H9 (cell line): ENCODE measurements at regions not wholly inside any gene's neighbourhood (a gene's known extent, or its start where the extent isn't known, plus 50 kb on each side); places are given as distances from the start of the nearest gene placed in this dataset.

Experiments
- DNase-seq: peaks from one replicate; pipeline ENCODE4 v3.0.0-alpha.2; 2017
- H2AFZ ChIP-seq: one replicate; pipeline ENCODE4 v1.6.1; 2013; ENCODE audit warnings: mild to moderate bottlenecking, low read length, control low read depth, moderate library complexity
- H2AK5ac ChIP-seq: 2 replicates; pipeline ENCODE4 v1.6.1; 2013; ENCODE audit warnings: low read length, control low read depth, mixed read lengths; ENCODE audit not compliant: insufficient read length
- H2BK120ac ChIP-seq: one replicate; pipeline ENCODE4 v1.6.1; 2013; ENCODE audit warnings: low read depth, mild to moderate bottlenecking, low read length, control low read depth, inconsistent platforms; ENCODE audit not compliant: poor library complexity, severe bottlenecking
- H2BK12ac ChIP-seq: 2 replicates; pipeline ENCODE4 v1.6.1; 2013; ENCODE audit warnings: low read length, control low read depth, mixed read lengths, low read depth; ENCODE audit not compliant: insufficient read length
- H2BK15ac ChIP-seq: 2 replicates; pipeline ENCODE4 v1.6.1; 2013; ENCODE audit warnings: low read depth, low read length, control low read depth
- H2BK20ac ChIP-seq: one replicate; pipeline ENCODE4 v1.6.1; 2013; ENCODE audit warnings: low read depth, mild to moderate bottlenecking, low read length, control low read depth, inconsistent platforms; ENCODE audit not compliant: poor library complexity, severe bottlenecking
- H2BK5ac ChIP-seq: 2 replicates; pipeline ENCODE4 v1.6.1; 2013; ENCODE audit warnings: low read length, control low read depth, mixed read lengths; ENCODE audit not compliant: insufficient read length
- H3K14ac ChIP-seq: 2 replicates; pipeline ENCODE4 v1.6.1; 2013; ENCODE audit warnings: low read length, control low read depth; ENCODE audit not compliant: insufficient read depth
- H3K18ac ChIP-seq: 2 replicates; pipeline ENCODE4 v1.6.1; 2013; ENCODE audit warnings: low read depth, mild to moderate bottlenecking, mixed read lengths, low read length, control low read depth; ENCODE audit not compliant: insufficient read length
- H3K23ac ChIP-seq: 2 replicates; pipeline ENCODE4 v1.6.1; 2013; ENCODE audit warnings: low read length, control low read depth, mixed read lengths, low read depth; ENCODE audit not compliant: insufficient read length
- H3K23me2 ChIP-seq: 2 replicates; pipeline ENCODE4 v1.6.1; 2013; ENCODE audit warnings: low read depth, mild to moderate bottlenecking, mixed read lengths, low read length, control low read depth; ENCODE audit not compliant: insufficient read length, poor library complexity, severe bottlenecking
- H3K27ac ChIP-seq: 2 replicates; pipeline ENCODE4 v1.5.1; 2013; ENCODE audit warnings: low read length, control low read depth, mixed read lengths, low read depth; ENCODE audit not compliant: insufficient read length
- H3K27me3 ChIP-seq: 2 replicates; pipeline ENCODE4 v1.6.1; 2013; ENCODE audit warnings: low read length, control low read depth, inconsistent platforms; ENCODE audit not compliant: insufficient read depth
- H3K4ac ChIP-seq: 2 replicates; pipeline ENCODE4 v1.6.1; 2013; ENCODE audit warnings: low read depth, mild to moderate bottlenecking, control low read depth, inconsistent platforms, low read length, moderate library complexity
- H3K4me1 ChIP-seq: 2 replicates; pipeline ENCODE4 v1.6.1; 2013; ENCODE audit warnings: low read length, control low read depth, inconsistent platforms; ENCODE audit not compliant: insufficient read depth
- H3K4me2 ChIP-seq: 2 replicates; pipeline ENCODE4 v1.6.1; 2013; ENCODE audit warnings: low read length, control low read depth, mixed read lengths; ENCODE audit not compliant: insufficient read length, insufficient read depth
- H3K56ac ChIP-seq: 2 replicates; pipeline ENCODE4 v1.6.1; 2013; ENCODE audit warnings: low read depth, mild to moderate bottlenecking, mixed read lengths, low read length, control low read depth; ENCODE audit not compliant: insufficient read length
- H3K79me1 ChIP-seq: 2 replicates; pipeline ENCODE4 v1.6.1; 2013; ENCODE audit warnings: low read depth, mild to moderate bottlenecking, moderate library complexity, low read length, control low read depth, inconsistent platforms; ENCODE audit not compliant: insufficient read depth, poor library complexity, severe bottlenecking
- H3K79me2 ChIP-seq: 2 replicates; pipeline ENCODE4 v1.6.1; 2013; ENCODE audit warnings: low read length, control low read depth, inconsistent platforms; ENCODE audit not compliant: insufficient read depth
- H3K9ac ChIP-seq: 2 replicates; pipeline ENCODE4 v1.6.1; 2013; ENCODE audit warnings: low read length, control low read depth, mixed read lengths; ENCODE audit not compliant: insufficient read length; ENCODE audit errors: extremely low read depth
- H3K9me3 ChIP-seq: one replicate; pipeline ENCODE4 v1.6.1; 2013; ENCODE audit warnings: low read depth, low read length, inconsistent platforms; ENCODE audit not compliant: control insufficient read depth
- H3T11ph ChIP-seq: one replicate; pipeline ENCODE4 v1.6.1; 2013; ENCODE audit warnings: mild to moderate bottlenecking, low read length, control low read depth, inconsistent platforms
- H4K20me1 ChIP-seq: one replicate; pipeline ENCODE4 v1.6.1; 2013; ENCODE audit not compliant: control insufficient read depth, insufficient read length, insufficient read depth
- H4K5ac ChIP-seq: 2 replicates; pipeline ENCODE4 v1.6.1; 2013; ENCODE audit warnings: low read depth, mild to moderate bottlenecking, mixed read lengths, low read length, control low read depth; ENCODE audit not compliant: insufficient read length
- H4K8ac ChIP-seq: replicated peaks from 2 replicates; pipeline ENCODE4 v1.6.1; 2013; ENCODE audit warnings: low read length, control low read depth, mixed read lengths, low read depth; ENCODE audit not compliant: insufficient read length
- H4K91ac ChIP-seq: 2 replicates; pipeline ENCODE4 v1.6.1; 2013; ENCODE audit warnings: low read depth, mild to moderate bottlenecking, moderate library complexity, mixed read lengths, low read length, control low read depth; ENCODE audit not compliant: insufficient read length
- H3K27ac Mint-ChIP-seq, 3 experiments: 2 replicates in 2 of 3; 3 replicates in 1 of 3; pipeline ENCODE4 v1.8.0; 2020 to 2021; ENCODE audit warnings: mixed read lengths in 3 of 3, mild to moderate bottlenecking in 1 of 3, moderate library complexity in 1 of 3
- H3K27me3 Mint-ChIP-seq: 2 replicates; pipeline ENCODE4 v1.8.0; 2021; ENCODE audit warnings: low read depth, mild to moderate bottlenecking, moderate library complexity, mixed read lengths
- H3K36me3 Mint-ChIP-seq, 3 experiments: 2 replicates in 2 of 3; 3 replicates in 1 of 3; pipeline ENCODE4 v1.8.0; 2020 to 2021; ENCODE audit warnings: low read depth in 3 of 3, mixed read lengths in 3 of 3; ENCODE audit not compliant: insufficient read depth in 1 of 3
- H3K4me1 Mint-ChIP-seq, 2 experiments: 2 replicates each; pipeline ENCODE4 v1.8.0; 2020; ENCODE audit warnings: mixed read lengths in 2 of 2
- H3K4me3 Mint-ChIP-seq, 2 experiments: 2 replicates in 1 of 2; 3 replicates in 1 of 2; pipeline ENCODE4 v1.8.0; 2020 to 2021; ENCODE audit warnings: mild to moderate bottlenecking in 2 of 2, mixed read lengths in 2 of 2, moderate library complexity in 1 of 2
- H3K9me3 Mint-ChIP-seq, 2 experiments: 2 replicates in 1 of 2; 3 replicates in 1 of 2; pipeline ENCODE4 v1.8.0; 2020; ENCODE audit warnings: mild to moderate bottlenecking in 2 of 2, mixed read lengths in 2 of 2, moderate library complexity in 1 of 2
- CTCF ChIP-seq: fragments of 200-600 bp; sonication (generic); conservative IDR thresholded peaks from 3 replicates; pipeline ENCODE4 v1.8.0; 2021; ENCODE audit warnings: antibody characterized with exemption, mild to moderate bottlenecking
- WGBS: extraction: QIAGEN DNeasy Blood & Tissue Kit; methylation state at CpG from one replicate; pipeline ENCODE4 v1.1.7; 2013; ENCODE audit warnings: missing lambda C conversion rate, low lambda C conversion rate, mixed read lengths; ENCODE audit not compliant: insufficient read length; ENCODE audit errors: extremely low coverage; 5-methylcytosine and 5-hydroxymethylcytosine counted together

GRCh38 chr15:39100106-39100660 lies 480.7 kb upstream of the THBS1 start:
- H3T11ph ChIP-seq, result no peak overlapping the region
- H3K9me3 Mint-ChIP-seq, result no peaks in the 10 kb centered on the region; a peak in 3 of 5 replicates
- H3K23ac ChIP-seq, result no peak overlapping the region
- no peak overlapping the region for H2AK5ac ChIP-seq
- H3K9ac ChIP-seq, result no peak overlapping the region
- H3K4me3 Mint-ChIP-seq, result no peak overlapping the region
- no peak overlapping the region for H2BK120ac ChIP-seq
- H3K27me3 Mint-ChIP-seq, result no peaks in the 10 kb centered on the region
- H3K79me2 ChIP-seq, result no peaks in the 10 kb centered on the region
- no peak overlapping the region for H3K27ac Mint-ChIP-seq
- no peaks in the 10 kb centered on the region for H3K79me1 ChIP-seq
- no peak overlapping the region for H3K4me2 ChIP-seq
- H4K91ac ChIP-seq, result no peak overlapping the region
- no peaks in the 10 kb centered on the region for H3K9me3 ChIP-seq
- H2BK12ac ChIP-seq, result no peak overlapping the region
- no peak overlapping the region for H2BK5ac ChIP-seq
- WGBS, result no CpG with 5 or more reads among the region's 2 CpGs
- H3K27me3 ChIP-seq, result no peaks in the 10 kb centered on the region
- H3K23me2 ChIP-seq, result no peaks in the 10 kb centered on the region
- H3K4me1 Mint-ChIP-seq, result peaks cover 20 to 26% of the 10 kb centered on the region in 2 experiments
- no peak overlapping the region for H3K56ac ChIP-seq
- H4K5ac ChIP-seq, result no peak overlapping the region
- no peak for DNase-seq
- H2AFZ ChIP-seq, result no peak overlapping the region
- H2BK15ac ChIP-seq, result no peak overlapping the region
- no peaks in the 10 kb centered on the region for H3K36me3 Mint-ChIP-seq
- TF ChIP-seq CTCF, result no peak; the same call in 2 of the 3 replicates
- H3K27ac ChIP-seq, result no peak overlapping the region
- H4K20me1 ChIP-seq, result no peaks in the 10 kb centered on the region
- H3K18ac ChIP-seq, result no peak overlapping the region
- no peaks in the 10 kb centered on the region; the same call in 1 of the 2 replicates for H3K4me1 ChIP-seq
- no peak overlapping the region for H2BK20ac ChIP-seq
- no peak overlapping the region for H3K4ac ChIP-seq
- no peak overlapping the region for H3K14ac ChIP-seq
- H4K8ac ChIP-seq, result no peak overlapping the region
